Ammon's horn (tissue), 1 donor: ENCODE measurements at regions not wholly inside any gene's neighbourhood (a gene's known extent, or its start where the extent isn't known, plus 50 kb on each side); places are given as distances from the start of the nearest gene placed in this dataset.
"Not testable (repeated sequence)": the region's sequence is repeated elsewhere in the genome, so short reads cannot be mapped to it uniquely, and the experiment has no call there.

Experiments
- DNase-seq: peaks from one replicate; pipeline ENCODE4 v3.0.0-alpha.2; 2016; ENCODE audit warnings: low spot score

DNA sequence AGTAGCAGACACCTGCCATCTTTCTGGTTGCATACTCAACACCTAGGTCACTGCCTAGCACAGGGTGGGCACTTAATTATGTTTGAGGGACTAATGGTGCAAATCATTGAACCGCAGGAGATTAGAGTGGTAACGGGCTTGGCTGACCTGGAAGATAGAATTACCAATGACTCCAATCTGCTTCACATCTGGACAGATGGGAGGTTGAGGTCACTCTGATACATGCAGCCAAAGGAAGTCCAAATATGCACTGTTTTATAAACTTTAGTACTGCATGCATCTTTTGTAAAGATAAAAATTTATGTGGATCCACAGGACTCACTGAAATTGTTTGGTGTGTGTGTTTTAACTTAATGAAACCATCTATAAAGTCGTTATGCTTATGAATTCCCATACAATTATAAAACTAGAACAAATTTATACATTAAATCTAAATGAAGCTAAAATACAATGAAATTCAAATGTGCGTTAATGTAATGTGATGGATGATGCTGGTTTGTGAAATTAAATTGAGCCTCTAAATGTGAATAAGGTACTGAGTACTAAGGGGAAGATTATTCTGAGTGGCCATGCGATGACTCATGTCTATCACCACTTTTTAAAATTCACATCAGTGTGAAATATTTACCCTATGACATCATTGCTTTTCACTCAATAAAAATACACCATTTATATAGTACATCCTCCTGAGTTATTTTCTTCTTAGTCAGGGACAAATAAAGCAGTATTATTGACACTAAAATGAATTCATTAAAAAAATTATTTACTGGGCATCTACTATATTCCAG, 224.7 kb upstream of the FAM78B start:
- no peak for DNase-seq

DNA sequence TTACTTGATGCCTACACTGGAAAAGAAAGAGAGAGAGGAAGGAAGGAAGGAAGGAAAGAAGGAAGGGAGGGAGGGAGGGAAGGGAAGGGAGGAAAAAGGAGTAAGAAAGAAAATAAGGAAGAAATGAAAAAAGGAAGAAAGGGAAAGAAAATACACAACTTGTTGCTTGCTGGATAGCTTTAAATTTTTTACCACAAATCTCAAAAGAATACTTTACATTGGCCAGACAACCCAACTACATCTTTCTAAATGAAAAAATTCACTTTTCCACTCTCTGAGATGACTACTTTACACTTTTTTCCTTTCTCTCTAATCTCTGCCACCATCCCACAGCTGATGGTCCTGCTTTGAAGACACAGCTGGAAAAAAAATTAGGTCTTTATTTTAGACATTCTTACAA, 228.9 kb upstream of the FAM78B start:
- no peak for DNase-seq

DNA sequence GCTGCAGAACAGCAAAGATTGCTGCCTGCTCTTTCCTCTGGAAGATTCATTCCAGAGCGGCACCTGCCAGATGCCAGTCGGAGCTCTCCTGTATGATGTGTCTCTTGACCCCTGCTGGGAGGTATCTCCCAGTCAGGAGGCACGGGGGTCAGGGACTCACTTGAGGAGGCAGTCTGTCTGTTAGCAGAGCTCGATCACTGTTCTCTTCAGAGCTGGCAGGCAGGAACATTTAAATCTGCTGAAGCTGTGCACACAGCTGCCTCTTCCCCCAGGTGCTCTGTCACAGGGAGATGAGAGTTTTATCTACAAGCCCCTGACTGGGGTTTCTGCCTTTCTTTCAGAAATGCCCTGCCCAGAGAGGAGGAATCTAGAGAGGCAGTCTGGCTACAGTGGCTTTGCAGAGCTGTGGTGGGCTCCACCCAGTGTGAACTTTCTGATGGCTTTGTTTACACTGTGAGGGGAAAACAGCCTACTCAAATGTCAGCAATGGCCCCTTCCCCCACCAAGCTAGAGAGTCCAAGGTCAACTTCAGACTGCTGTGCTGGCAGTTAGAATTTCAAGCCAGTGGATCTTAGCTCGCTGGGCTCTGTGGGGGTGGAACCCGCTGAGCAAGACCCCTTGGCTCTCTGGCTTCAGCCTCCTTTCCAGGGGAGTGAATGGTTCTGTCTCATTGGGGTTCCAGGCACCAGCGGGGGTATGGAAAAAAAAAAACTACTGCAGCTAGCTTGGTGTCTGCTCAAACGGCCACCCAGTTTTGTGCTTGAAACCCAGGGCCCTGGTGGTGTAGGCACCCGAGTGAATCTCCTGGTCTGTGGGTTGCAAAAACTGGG, 242.7 kb upstream of the FAM78B start:
- not testable (repeated sequence) for DNase-seq

DNA sequence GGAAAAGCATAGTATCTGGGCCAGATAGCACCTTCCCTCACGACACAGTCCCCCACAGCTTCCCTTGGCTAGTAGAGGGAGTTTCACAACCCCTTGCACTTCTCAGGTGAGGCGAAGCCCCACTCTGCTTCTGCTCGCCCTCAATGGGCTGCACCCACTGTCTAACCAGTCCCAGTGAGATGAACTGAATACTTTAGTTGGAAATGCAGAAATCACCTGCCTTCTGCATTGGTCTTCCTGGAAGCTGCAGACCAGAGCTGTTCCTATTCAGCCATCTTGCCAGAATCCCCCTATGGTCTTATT, 243.2 kb upstream of the FAM78B start:
- DNase-seq = no peak

DNA sequence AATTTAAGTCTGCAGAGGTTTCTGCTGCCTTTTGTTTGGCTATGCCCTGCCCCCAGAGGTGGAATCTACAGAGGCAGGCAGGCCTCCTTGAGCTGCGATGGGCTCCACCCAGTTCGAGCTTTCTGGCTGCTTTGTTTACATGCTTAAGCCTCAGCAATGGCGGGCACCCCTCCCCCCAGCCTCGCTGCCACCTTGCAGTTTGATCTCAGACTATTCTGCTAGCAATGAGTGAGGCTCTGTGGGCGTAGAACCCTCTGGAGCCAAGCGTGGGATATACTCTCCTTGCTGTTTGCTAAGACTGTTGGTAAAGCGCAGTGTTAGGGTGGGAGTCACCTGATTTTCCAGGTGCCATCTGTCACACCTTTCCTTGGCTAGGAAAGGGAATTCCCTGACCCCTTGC, 250.0 kb upstream of the FAM78B start:
- DNase-seq = not testable (repeated sequence)

DNA sequence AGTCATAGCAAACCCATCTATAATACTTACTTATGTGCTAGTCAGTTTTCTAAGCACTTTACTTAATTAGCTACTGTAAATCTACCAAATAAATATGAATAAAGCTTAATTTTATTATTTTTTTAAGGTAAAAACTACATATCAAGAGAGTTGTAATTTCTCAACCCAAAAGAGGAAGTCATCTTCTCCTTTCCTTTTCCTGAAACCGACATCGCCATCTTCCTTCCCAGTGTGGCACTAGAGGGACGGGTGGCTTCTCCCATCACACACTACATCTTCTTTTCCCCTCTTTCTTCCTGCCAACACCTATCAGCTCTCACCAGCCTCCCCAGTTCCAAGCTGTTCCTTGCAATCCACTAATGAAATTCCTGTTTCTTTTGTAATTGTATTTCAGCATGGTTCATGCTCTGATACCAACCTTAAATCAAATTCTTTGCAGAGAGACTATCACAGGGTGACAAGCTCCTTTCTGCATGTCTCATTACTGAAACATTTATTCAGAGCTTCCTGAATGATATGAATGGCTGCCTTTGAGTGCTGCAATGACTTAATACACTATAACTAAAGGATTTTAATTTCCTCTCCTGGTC, 251.6 kb upstream of the FAM78B start:
- no peak for DNase-seq

DNA sequence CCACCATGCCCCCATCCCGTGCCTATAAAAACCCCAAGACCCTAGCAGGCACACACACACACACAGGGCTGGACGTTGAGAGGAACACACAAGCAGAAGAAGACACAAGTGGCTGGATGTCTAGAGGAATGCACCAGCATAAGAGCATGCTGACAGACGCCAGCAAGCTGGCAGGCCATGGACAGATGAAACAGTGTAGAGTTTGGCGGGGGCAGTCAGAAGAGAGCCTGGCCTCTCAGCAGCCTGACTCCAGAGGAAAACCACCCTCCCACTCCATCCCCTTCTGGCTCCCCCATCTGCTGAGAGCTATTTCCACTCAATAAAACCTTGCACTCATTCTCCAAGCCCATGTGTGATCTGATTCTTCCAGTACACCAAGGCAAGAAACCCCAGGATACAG, 255.8 kb upstream of the FAM78B start:
- peak; percentile 51 for DNase-seq

DNA sequence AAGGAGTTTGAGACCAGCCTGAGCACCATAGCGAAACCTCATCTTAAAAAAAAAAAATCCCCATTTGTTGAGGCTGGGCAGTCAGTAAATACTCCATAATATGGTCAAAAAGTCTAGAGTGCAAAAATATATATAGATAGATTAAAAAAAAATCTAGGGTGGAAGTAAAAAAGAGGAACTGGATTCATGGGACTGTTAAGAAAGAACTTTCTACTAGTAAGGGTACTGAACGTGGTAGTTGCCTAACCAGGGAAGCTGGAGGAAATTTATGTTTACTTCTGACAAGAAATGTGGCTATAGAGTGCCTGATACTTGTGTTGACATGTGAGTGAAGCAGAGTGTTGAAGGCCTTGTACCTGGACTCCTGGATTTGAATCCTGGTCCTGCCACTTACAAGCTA, 265.9 kb upstream of the FAM78B start:
- DNase-seq = no peak

DNA sequence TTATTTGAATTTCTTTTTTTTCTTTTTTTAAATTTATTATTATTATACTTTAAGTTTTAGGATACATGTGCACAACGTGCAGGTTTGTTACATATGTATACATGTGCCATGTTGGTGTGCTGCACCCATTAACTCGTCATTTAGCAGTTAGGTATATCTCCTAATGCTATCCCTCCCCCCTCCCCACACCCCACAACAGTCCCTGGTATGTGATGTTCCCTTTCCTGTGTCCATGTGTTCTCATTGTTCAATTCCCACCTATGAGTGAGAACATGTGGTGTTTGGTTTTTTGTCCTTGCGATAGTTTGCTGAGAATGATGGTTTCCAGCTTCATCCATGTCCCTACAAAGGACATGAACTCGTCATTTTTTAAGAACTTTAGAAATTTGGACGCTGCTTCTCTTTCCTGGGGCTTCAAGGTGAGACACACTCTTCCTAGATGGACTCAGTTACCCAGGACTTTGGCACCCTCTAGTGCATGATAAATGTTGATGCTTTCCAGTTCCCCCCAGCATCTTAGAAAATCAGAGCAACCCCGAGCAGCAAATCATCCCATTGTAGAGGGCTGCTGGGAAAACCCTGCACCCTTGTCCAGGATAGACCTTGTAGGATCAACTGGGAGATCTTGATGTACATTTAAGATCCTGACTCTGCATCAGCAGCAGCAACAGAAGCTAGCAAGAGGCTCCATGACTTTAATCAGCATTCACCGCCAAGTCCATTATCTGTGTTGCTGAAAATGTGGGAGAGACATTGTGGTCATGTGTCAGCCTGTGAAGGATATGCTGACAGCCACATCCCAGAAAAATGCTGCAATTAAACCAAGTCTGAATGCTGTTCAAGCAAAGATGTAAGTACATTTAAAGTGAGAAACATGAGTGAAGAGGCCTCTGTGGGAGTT, 266.9 kb upstream of the FAM78B start:
- peak; percentile 72 for DNase-seq

DNA sequence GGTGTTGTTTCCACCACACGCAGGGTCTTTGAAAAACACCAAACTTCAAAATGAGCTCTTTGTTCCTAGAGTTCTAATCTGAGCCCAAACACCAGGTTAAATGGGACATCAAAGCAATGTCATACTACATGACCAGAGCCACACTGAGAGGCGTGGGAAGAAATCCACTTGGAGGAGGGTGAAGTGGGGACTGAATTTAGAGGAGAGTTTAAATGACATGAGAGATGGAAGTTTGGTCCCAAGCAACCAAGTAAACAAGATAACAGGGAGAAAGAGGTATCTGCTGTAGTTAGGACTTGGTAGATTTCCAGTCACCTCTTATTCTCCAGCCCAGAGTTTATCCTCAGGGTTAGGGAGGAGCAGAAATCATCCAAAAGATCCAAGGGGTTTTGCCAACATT, 290.9 kb upstream of the FAM78B start:
- DNase-seq = no peak

DNA sequence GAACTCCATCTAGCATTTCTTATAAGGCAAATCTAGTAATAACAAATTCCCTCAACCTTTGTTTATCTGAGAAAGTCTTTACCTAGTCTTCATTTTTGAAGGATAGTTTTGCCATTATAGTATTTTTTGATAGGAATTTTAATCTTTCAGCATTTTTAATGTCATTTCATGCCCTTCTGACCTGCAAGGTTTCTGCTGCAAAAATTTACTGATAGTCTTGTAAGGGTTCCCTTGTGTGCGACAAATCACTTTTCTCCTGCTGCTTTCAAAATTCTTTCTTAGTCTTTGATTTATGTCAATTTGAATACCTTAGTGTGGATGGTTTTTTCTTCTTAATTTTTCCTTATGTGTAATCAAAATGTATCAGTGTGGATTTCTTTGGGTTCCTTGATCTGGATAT, 297.5 kb upstream of the FAM78B start:
- no peak for DNase-seq

DNA sequence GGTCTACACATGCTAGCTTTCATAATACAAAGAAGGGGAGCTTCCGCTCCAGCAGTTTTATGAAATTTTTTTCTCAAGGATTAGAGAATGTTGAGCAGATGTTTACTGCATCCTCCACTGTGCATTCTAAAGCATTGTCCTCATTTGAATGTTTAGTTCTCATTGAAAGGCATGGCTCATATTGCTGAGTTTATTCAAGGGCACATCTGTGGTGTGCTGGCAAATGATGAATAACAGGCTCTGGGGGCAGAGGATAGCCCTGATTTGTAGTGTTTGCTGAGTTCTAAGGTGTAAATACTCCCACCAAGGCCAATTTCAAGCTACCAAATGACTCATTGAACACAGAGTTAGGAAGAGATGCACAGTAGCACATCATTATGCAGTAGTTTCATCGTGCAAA, 303.2 kb upstream of the FAM78B start:
- DNase-seq = no peak

DNA sequence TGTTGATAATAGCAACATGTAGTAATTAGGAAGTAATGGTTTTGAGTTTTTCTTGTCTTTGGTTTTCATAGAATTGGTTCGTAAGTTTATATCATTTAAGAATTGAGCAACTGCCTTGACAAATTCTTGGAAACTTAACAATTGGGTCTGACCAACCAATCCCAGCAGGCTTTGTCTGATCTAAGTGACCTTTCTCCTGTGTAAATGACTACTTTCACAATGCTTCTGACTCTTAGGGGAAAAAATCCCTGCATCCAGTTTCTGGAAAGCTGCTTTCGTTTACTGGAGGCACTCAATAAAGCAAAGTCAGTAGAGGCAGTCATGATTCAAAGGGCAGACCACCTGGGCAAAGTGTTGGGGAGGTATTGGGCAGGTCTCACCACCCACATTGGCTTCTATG, 303.6 kb upstream of the FAM78B start:
- no peak for DNase-seq

DNA sequence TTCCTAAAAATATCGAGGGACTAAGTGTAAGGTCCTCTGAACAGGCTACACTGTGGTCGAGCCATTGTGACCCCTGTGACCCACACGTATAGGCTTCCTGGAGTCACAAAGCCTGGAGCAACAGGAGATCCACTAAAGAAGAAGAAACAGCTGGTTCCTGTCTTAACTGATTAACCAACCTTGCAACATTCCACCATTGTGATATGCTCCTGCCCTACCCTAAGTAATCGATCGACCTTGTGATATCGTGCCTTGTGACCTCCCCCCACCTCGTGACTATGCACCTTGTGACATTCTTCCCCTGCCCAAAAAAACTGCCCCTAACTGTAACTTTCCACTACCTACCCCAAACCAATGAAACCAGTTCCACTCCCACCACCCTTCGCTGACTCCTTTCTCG, 304.6 kb upstream of the FAM78B start:
- DNase-seq = no peak

DNA sequence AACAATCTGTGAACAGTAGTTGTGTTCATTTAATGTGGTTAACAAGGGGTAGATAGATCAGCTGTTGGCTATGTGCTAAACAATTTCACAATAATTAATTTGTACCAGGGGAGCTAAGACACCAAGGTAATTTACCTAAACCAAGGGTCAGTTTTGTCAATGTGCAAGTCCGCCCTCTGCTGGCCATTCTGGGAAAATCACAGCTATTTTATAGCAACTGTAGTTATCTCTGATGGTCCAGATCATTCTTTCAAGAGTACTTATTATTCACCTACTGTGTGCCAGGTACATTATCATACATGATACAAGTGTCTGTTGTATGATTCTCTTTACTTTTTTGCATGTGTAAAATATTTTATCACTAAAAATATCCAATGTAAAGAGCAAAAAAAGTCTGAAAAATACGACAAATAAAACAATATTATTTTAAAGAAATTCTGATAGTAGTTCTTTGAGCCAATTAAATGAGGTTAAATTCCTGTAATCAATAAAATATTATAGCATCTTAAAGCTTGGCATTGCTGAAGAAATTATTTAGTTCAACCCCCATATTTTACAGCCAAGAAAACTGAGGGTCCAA, 312.3 kb upstream of the FAM78B start:
- DNase-seq = peak; percentile 55

DNA sequence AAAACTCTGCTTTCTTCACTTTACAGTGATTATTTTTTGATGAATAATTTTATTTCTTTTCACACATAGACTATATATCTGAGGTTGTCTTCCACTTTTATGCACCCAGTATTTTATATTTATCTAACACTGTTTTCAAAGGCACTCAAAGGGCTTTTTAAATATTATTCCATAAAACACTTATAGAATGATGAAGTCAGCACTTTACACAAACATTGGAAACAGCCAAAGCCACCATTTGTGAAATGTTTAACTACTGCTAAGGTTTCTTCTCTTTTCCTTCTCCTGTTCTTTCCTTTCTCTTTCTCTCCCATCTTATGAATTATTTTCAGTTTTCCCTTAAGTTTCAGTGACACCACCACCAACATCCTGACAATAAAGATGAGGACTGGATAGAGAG, 317.7 kb upstream of the FAM78B start:
- no peak for DNase-seq

DNA sequence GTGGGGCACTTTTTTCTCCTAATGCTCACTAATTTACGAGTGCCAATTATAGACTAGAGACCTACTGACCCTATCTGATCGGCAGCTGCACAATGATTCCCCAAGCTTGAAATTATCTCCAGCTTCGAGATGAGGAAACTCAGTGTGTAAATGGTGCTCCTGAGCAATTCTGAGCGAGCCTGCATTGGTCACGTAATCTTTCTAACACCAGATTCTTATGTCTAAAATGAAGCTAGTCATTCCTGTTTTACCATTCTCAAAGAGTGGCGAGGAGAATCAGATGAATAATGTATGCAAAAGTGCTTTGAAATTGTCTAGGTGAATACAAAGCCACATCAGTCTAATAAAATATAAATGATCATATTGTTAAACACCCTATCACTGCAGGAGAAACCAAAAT, 318.1 kb upstream of the FAM78B start:
- DNase-seq = no peak

DNA sequence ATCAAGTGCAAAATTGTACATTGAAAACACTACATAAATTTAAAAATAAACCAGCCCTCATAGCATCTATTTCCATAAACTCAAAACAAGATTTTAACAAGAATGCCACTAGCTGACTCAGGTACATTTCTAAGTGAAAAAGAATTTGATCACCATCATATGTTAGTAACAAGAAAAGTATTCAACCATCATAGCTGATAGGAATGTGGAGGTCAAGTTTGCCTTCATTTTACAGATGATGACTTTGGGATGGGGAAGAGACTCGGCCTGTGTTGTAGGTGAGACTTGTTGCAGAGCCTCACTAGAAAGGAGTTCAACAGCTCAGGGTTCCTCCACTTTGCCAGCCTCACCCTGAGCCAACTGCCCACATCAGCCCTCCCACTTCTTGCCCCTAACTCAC, 318.8 kb upstream of the FAM78B start:
- DNase-seq = no peak

DNA sequence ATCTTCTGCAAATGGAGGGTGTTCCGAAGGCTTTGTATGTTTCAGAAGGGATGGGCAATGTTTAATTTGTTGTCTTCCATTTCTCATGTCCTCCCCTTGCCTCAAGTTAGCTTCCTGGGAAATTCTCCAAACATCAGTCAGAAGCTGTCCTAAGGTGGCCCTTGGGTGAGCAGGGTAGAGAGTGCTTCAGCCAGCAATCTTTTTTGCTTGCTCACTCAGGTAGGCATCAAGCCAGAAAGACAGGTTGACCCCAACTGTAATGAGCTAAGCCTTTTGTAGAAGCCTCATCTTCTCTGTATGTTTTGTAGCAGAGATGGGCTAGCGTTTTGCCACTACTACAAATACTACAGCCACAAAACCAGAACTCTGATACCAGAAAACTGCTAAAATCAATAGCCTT, 321.5 kb upstream of the FAM78B start:
- DNase-seq = no peak

DNA sequence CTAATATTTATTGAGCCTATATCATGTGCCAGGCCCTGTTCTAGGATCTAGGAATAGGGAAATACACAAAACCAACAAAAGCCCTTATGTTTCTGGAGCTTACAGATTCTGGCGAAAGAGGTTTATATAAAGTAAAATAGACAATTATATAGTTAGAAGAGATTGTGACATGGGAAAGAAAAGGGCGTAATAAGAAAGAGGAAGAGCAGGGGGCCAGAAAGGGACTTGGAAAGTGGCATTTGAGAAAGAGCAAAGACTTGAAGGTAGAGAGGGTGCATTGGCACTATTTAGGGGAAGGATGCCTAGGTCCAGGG, 322.5 kb upstream of the FAM78B start:
- no peak for DNase-seq

DNA sequence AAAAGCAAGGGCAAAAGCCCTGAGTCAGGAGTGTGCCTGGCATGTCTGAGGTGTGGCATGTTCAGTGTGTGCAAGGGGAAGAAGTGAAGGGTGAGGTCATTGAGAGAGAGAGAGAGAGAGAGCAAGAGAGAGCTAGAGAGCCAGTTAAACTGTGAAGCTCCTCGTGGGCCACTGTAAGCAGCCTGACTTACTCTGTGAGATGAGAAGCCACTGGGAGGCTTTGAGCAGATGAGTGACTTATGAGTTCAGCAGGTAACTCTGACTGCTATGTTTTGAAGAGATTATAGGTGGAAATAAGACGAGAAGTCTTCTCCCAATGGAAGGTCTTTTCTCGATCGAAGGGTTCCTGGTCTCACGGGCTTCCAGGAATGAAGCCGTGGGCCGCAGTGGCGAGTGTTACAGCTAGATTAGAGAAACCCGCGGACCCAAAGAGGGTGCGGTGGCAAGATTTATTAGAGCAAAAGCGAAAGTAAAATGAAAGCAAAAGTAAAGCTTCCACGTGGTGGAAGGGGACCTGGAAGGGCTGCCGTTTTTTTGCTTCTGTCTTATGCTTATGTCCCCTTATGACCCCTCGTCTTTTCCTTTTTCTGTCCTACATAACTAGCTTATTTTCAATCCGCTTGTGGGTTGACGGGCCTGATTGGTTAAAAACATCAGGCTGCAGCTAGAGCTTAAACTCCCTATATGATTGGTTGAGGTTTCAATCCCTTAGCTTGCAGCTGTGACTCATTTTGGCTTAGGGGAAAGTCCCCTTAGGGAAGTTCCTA, 323.1 kb upstream of the FAM78B start:
- DNase-seq = peak; percentile 14
